ENCODE measurements at regions not wholly inside any gene's neighbourhood (a gene's known extent, or its start where the extent isn't known, plus 50 kb on each side); places are given as distances from the start of the nearest gene placed in this dataset.

GRCh38 chr1:90580176-90580575, 136.9 kb downstream of the BARHL2 start:
- no peak overlapping the region for H3K4me3 Mint-ChIP-seq
- CTCF ChIA-PET: no interaction called here
- H3K4me1 Mint-ChIP-seq (ENCODE audit: low read depth): no peaks in the 10 kb centered on the region
- H3K9me3 Mint-ChIP-seq (ENCODE audit: insufficient read depth): no peaks in the 10 kb centered on the region
- peaks cover 4% of the 10 kb centered on the region for H3K27me3 Mint-ChIP-seq (ENCODE audit: low read depth)
- H3K36me3 Mint-ChIP-seq (ENCODE audit: low read depth): no peaks in the 10 kb centered on the region
- H3K27ac Mint-ChIP-seq: no peak overlapping the region
- POLR2A ChIA-PET: no interaction called here
- DNase-seq: no peak
- no peak for ATAC-seq

GRCh38 chr1:90579212-90579802, 137.8 kb downstream of the BARHL2 start:
- H3K27me3 Mint-ChIP-seq (ENCODE audit: low read depth): peaks cover 4% of the 10 kb centered on the region
- H3K4me3 Mint-ChIP-seq: no peak overlapping the region
- peak; percentile 63 for ATAC-seq
- DNase-seq: no peak
- POLR2A ChIA-PET: no interaction called here
- H3K4me1 Mint-ChIP-seq (ENCODE audit: low read depth): no peaks in the 10 kb centered on the region
- no peak overlapping the region for H3K27ac Mint-ChIP-seq
- H3K36me3 Mint-ChIP-seq (ENCODE audit: low read depth): no peaks in the 10 kb centered on the region
- CTCF ChIA-PET: interaction anchor here (0.6 to 1.0 kb wide), 8 partner anchors 10 to 586 kb away, joined by 3 to 5 read pairs (median 3); no protein-coding TSS in a partner anchor
- H3K9me3 Mint-ChIP-seq (ENCODE audit: insufficient read depth): no peaks in the 10 kb centered on the region

- Mint-ChIP-seq H3K4me1 (ENCODE audit: low read depth) (no peaks in the 10 kb centered on the region), H3K4me3 (no peak overlapping the region), H3K9me3 (ENCODE audit: insufficient read depth) (no peaks in the 10 kb centered on the region), H3K36me3 (ENCODE audit: low read depth) (no peaks in the 10 kb centered on the region), H3K27me3 (ENCODE audit: low read depth) (peaks cover 3% of the 10 kb centered on the region), H3K27ac (no peak overlapping the region)
- ChIA-PET POLR2A (no interaction called here), CTCF (no interaction called here)
- no peak for DNase-seq
- no peak for ATAC-seq
Measured at GRCh38 chr1:90574692-90575370, 142.3 kb downstream of the BARHL2 start.

- Mint-ChIP-seq H3K36me3 (ENCODE audit: low read depth) (no peaks in the 10 kb centered on the region), H3K4me1 (ENCODE audit: low read depth) (no peaks in the 10 kb centered on the region), H3K27me3 (ENCODE audit: low read depth) (peaks cover 3% of the 10 kb centered on the region), H3K27ac (no peak overlapping the region), H3K4me3 (no peak overlapping the region), H3K9me3 (ENCODE audit: insufficient read depth) (no peaks in the 10 kb centered on the region)
- ChIA-PET CTCF (no interaction called here), POLR2A (no interaction called here)
- ATAC-seq (no peak), DNase-seq (no peak)
Measured at GRCh38 chr1:90573736-90574135, 143.4 kb downstream of the BARHL2 start.

- Mint-ChIP-seq H3K27me3 (ENCODE audit: low read depth) (peaks cover 3% of the 10 kb centered on the region), H3K9me3 (ENCODE audit: insufficient read depth) (no peaks in the 10 kb centered on the region), H3K4me1 (ENCODE audit: low read depth) (no peaks in the 10 kb centered on the region), H3K36me3 (ENCODE audit: low read depth) (no peaks in the 10 kb centered on the region), H3K4me3 (no peak overlapping the region), H3K27ac (no peak overlapping the region)
- ATAC-seq: no peak
- ChIA-PET POLR2A (no interaction called here), CTCF (no interaction called here)
- DNase-seq: no peak
Measured at GRCh38 chr1:90572446-90572845, 144.7 kb downstream of the BARHL2 start.

GRCh38 chr1:90568436-90568835, 148.7 kb downstream of the BARHL2 start:
- H3K27me3 Mint-ChIP-seq (ENCODE audit: low read depth): peaks cover 6% of the 10 kb centered on the region
- no peak for ATAC-seq
- DNase-seq: no peak
- no peaks in the 10 kb centered on the region for H3K36me3 Mint-ChIP-seq (ENCODE audit: low read depth)
- no peaks in the 10 kb centered on the region for H3K9me3 Mint-ChIP-seq (ENCODE audit: insufficient read depth)
- ChIA-PET CTCF (interaction anchor here (1.2 to 1.4 kb wide), 3 partner anchors 9 to 11 kb away, joined by 3 to 5 read pairs (median 4); no protein-coding TSS in a partner anchor), POLR2A (no interaction called here)
- no peak overlapping the region for H3K4me3 Mint-ChIP-seq
- no peak overlapping the region for H3K27ac Mint-ChIP-seq
- no peaks in the 10 kb centered on the region for H3K4me1 Mint-ChIP-seq (ENCODE audit: low read depth)

- Mint-ChIP-seq H3K27me3 (ENCODE audit: low read depth) (peaks cover 7% of the 10 kb centered on the region), H3K4me3 (no peak overlapping the region), H3K9me3 (ENCODE audit: insufficient read depth) (no peaks in the 10 kb centered on the region), H3K4me1 (ENCODE audit: low read depth) (no peaks in the 10 kb centered on the region), H3K27ac (no peak overlapping the region), H3K36me3 (ENCODE audit: low read depth) (no peaks in the 10 kb centered on the region)
- CTCF ChIA-PET: no interaction called here
- no peak for ATAC-seq
- no peak for DNase-seq
- POLR2A ChIA-PET: interaction anchor here (0.6 kb wide), 1 partner anchor 1451 kb away, joined by 3 read pairs; no protein-coding TSS in a partner anchor
Measured at GRCh38 chr1:90564164-90564563, 152.9 kb downstream of the BARHL2 start.

GRCh38 chr1:90562892-90563291, 154.2 kb downstream of the BARHL2 start:
- H3K27me3 Mint-ChIP-seq (ENCODE audit: low read depth): peaks cover 7% of the 10 kb centered on the region
- ChIA-PET CTCF (interaction anchor here (1.0 kb wide), 1 partner anchor 16 kb away, joined by 3 read pairs; no protein-coding TSS in a partner anchor), POLR2A (no interaction called here)
- ATAC-seq (no peak), DNase-seq (no peak)
- no peaks in the 10 kb centered on the region for H3K4me1 Mint-ChIP-seq (ENCODE audit: low read depth)
- H3K4me3 Mint-ChIP-seq: no peak overlapping the region
- no peak overlapping the region for H3K27ac Mint-ChIP-seq
- no peaks in the 10 kb centered on the region for H3K36me3 Mint-ChIP-seq (ENCODE audit: low read depth)
- H3K9me3 Mint-ChIP-seq (ENCODE audit: insufficient read depth): no peaks in the 10 kb centered on the region

GRCh38 chr1:90561911-90562310, 155.2 kb downstream of the BARHL2 start:
- POLR2A ChIA-PET: no interaction called here
- no peaks in the 10 kb centered on the region for H3K4me1 Mint-ChIP-seq (ENCODE audit: low read depth)
- ATAC-seq: no peak
- no peak for DNase-seq
- no peaks in the 10 kb centered on the region for H3K36me3 Mint-ChIP-seq (ENCODE audit: low read depth)
- no peak overlapping the region for H3K27ac Mint-ChIP-seq
- CTCF ChIA-PET: no interaction called here
- no peak overlapping the region for H3K4me3 Mint-ChIP-seq
- peaks cover 7% of the 10 kb centered on the region for H3K27me3 Mint-ChIP-seq (ENCODE audit: low read depth)
- no peaks in the 10 kb centered on the region for H3K9me3 Mint-ChIP-seq (ENCODE audit: insufficient read depth)

GRCh38 chr1:90561103-90561783, 155.9 kb downstream of the BARHL2 start:
- H3K9me3 Mint-ChIP-seq (ENCODE audit: insufficient read depth): no peaks in the 10 kb centered on the region
- POLR2A ChIA-PET: interaction anchor here (0.5 kb wide), 1 partner anchor 351 kb away, joined by 3 read pairs; no protein-coding TSS in a partner anchor
- CTCF ChIA-PET: interaction anchor here (1.0 kb wide), 1 partner anchor 18 kb away, joined by 3 read pairs; no protein-coding TSS in a partner anchor
- no peak overlapping the region for H3K4me3 Mint-ChIP-seq
- no peaks in the 10 kb centered on the region for H3K4me1 Mint-ChIP-seq (ENCODE audit: low read depth)
- ATAC-seq (no peak), DNase-seq (no peak)
- H3K27ac Mint-ChIP-seq: no peak overlapping the region
- H3K36me3 Mint-ChIP-seq (ENCODE audit: low read depth): no peaks in the 10 kb centered on the region
- peaks cover 7% of the 10 kb centered on the region for H3K27me3 Mint-ChIP-seq (ENCODE audit: low read depth)

- Mint-ChIP-seq H3K4me3 (no peak overlapping the region), H3K27ac (no peak overlapping the region), H3K4me1 (ENCODE audit: low read depth) (no peaks in the 10 kb centered on the region), H3K36me3 (ENCODE audit: low read depth) (no peaks in the 10 kb centered on the region), H3K9me3 (ENCODE audit: insufficient read depth) (no peaks in the 10 kb centered on the region), H3K27me3 (ENCODE audit: low read depth) (peaks cover 7% of the 10 kb centered on the region)
- ATAC-seq (no peak), DNase-seq (no peak)
- ChIA-PET POLR2A (no interaction called here), CTCF (no interaction called here)
Measured at GRCh38 chr1:90558754-90559378, 158.2 kb downstream of the BARHL2 start.

- no peaks in the 10 kb centered on the region for H3K4me1 Mint-ChIP-seq (ENCODE audit: low read depth)
- H3K27ac Mint-ChIP-seq: no peak overlapping the region
- no peak for ATAC-seq
- POLR2A ChIA-PET: no interaction called here
- CTCF ChIA-PET: no interaction called here
- DNase-seq: no peak
- H3K27me3 Mint-ChIP-seq (ENCODE audit: low read depth): peaks cover 9% of the 10 kb centered on the region
- no peaks in the 10 kb centered on the region for H3K9me3 Mint-ChIP-seq (ENCODE audit: insufficient read depth)
- no peak overlapping the region for H3K4me3 Mint-ChIP-seq
- no peaks in the 10 kb centered on the region for H3K36me3 Mint-ChIP-seq (ENCODE audit: low read depth)
Measured at GRCh38 chr1:90558126-90558525, 159.0 kb downstream of the BARHL2 start.
